Amygdala (tissue), 56 donors: ENCODE measurements at regions not wholly inside any gene's neighbourhood (a gene's known extent, or its start where the extent isn't known, plus 50 kb on each side); places are given as distances from the start of the nearest gene placed in this dataset.
A peak's percentile ranks its signal among the peaks of the same experiment; 100 is the strongest.

Experiments
- DNase-seq, 56 donors: peaks; one replicate each; lab custom pipeline; 2025; lab: John Stamatoyannopoulos, UW

DNA sequence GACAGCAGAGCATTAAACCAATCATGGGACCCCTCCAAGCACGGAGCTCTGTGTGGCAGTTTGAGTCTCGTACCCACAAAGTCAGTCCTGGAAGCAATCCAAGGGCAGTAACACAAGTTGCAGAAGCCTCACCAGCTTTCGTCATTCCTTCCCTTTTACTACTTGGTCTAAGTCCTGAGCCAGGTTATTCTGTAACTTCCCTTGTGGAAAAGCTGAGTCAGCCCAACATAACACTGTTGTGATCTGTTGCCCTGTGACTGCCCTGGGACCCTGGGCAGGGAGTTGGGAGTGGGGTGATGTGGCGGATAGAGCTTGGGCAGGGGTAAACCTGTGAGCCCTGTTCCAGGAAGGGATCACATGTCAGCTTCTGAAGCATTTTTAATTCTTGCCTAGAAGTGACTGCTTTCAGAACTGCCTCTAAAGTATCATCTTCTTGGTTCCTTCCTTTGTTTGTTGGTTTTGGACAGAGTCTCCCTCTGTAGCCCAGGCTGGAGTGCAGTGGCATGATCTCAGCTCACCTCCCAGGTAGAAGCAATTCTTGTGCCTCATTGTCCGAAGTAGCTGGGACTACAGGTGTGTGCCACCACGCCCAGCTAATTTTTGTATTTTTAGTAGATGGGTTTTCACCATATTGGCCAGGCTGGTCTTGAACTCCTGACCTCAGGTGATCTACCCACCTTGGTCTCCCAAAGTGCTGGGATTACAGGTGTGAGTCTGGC lies 183.7 kb upstream of the JAG1 start:
- DNase-seq = peak in 12 of 56 donors; percentile 1 to 27 (median 5)

DNA sequence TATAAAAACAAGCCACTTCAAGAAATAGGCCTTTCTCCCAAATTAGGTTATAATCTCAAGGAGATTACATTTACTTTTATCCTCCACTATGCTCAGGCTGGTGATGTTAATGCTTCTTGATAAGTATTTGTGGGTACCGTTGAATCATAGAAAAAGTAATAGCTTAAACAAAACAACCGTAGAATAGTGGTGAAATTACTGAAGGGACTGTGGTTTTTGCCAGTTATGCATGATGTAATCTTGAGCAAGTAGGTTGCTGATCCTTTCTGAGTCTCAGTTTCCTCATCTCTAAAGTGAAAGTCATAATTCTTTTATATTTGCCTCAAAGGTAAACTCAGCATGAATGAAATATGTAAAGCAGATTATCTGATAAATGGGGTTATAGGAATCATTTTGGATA lies 187.3 kb upstream of the JAG1 start:
- DNase-seq = no peak

DNA sequence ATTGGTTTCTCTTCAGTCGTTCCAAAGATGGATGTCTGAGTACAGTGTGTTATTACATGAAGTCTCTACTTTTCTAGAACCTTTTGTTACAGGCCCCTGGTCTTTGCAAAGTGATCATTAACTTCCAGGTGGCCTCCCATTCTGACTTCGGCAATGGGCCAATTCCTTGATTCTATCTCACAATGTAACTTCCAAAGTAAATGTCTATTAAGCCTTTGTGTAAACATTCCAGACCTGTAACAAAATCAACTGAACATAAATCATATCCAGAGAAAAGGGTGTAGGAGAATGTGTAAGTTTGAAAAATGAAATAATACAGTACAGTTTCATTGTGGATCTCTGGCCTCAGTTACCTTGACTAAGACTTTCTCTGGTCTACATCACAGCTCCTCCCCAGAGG lies 187.8 kb upstream of the JAG1 start:
- DNase-seq = no peak

DNA sequence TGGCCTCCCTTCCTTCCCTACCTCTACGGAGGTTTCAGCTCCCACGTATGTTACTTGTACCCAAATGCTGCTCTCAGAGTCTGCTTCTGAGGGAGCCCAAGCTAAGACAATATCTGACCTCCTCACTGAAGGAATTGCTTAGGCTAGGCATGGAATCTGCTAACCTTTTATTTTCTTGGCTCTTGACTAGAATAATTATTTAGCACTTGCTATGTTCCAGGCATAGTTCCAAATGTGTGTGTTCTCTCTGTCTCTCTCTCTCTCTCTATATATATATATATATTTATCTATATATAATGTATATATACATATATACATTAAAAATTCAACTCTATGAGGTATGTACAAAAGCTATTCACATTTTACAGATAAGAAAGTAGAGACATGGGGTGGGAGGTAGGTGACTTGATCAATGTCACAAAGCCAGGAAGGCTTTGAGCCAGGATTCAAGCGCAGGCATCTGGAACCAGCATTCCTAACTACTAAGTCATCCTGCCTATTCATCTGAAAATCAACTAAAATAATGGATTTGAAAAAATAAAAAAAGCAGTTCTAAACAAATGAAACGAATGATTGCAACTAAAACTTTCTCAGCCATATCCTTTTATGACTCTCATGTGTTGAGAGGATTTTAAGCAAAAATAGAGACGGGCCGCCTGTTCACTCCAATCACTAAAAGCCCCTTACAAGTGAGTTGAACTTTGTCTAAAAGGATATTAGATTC lies 189.7 kb upstream of the JAG1 start:
- no peak for DNase-seq

DNA sequence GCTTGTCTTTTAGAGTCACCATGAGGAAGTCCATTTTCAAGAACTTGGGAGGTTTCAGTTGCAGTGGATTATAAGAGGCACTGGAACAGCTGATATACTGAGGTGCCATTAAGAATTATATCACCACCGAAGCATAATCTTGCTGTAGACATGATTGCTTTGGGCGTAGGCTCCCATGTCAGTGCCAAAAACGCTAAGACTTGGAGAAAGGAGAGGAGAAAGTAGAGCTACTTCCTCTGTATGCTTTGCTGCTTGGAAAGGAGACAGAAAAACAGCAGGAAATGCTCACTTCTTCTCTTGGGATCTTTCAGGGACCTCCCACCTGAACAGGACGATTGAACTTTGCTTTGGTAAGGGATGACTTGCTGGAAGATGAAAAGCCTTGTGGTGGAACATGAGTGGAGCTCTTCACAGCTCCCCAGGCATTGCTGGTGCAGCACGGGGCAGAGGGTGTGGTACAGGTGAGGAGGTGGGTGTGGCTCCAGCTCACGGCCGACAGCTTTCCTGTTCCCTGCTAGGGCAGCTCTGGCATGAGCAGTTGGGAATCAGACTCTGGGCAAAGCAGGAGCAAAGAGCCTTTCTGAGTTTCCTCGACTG lies 190.4 kb upstream of the JAG1 start:
- no peak for DNase-seq

DNA sequence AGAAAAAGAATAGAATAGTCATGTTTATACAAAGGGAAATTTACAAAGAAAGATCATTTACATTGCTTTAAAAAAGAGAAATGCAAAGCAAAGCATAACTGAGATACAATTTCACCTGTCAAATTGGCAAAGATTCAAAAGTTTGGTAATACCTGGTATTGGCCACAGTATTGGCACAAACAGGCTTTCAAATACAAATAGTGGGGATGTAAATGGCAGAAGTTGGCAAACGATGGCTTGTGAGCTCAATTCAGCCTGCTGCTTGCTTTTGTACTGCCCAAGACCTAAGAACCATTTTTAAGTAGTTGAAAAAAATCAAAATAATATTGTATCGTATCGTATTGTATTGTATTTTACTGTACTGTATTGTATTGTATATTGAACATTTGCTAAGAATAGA lies 194.5 kb upstream of the JAG1 start:
- no peak for DNase-seq

DNA sequence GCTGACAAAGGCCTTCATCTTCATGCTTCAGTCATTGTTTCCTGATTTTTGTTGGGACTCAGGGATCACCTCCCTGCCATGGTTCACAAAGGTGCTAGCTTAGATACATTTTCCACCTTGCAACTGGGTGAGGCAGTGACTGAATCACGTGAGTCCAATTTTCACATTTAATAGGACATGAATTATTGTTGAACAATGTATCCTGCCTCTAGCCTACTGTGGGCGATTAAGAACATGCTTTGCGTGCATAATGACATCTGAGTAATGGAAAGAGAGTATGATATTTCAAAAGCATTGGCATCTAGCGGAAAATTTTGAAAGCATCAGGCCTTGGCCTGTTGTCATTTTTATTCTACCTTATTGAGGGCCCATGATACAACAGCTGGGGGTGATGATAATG lies 199.2 kb upstream of the JAG1 start:
- DNase-seq = no peak

DNA sequence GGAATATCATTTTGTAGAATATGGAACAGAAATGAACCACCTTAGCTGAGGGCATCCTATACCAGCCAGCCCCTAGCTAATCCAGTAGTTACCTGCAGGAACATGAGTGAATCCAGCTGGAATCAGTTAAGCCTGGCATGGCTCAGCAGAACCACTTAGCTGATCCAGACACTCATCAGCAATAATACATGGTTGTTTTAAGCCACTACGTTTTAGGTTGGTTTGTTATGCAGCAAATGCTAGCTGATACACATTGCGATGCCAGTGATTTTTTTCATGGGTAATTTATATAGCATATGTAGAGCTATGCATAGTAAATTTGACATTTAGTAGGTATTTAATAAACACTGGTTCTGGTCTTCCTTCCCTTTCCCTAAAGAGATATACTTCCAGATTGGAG lies 201.9 kb upstream of the JAG1 start:
- no peak for DNase-seq

DNA sequence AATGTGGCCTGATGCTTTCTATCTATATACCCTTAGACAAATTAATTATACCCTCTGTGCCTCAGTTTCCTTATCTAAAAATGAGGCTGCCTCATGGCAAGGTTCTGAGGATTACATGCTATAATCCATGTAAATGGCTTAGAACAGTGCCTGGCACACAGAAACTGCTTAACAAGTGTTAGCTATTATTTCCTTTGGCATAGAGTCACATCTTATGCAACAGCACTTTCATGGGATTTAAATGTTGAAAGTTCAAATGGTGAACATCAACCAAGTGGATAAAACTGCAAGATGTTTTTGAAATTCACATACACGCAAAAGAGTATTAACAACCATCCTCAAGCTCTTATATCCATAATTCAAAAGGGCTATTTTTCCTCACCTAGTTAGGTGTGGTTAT lies 202.8 kb upstream of the JAG1 start:
- DNase-seq = no peak

DNA sequence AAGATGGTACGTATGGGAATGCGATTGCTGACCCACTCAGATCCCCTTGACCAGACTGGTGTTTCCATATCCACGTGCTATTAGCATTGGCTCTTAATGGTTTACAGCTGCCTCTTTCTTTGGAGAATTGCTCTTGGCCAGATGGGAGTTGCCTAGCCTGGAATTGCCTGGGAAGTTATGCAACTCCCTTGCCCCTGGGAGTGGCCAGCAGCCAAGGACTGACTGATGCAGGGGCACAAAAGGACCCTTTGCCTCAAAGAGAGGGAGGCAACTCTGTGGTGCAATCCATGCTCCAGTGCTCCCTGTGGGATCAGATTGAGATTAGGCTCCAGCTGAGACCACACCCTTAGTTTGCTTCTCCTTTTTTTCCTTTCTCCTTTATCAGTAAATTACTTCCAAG lies 203.5 kb upstream of the JAG1 start:
- no peak for DNase-seq

DNA sequence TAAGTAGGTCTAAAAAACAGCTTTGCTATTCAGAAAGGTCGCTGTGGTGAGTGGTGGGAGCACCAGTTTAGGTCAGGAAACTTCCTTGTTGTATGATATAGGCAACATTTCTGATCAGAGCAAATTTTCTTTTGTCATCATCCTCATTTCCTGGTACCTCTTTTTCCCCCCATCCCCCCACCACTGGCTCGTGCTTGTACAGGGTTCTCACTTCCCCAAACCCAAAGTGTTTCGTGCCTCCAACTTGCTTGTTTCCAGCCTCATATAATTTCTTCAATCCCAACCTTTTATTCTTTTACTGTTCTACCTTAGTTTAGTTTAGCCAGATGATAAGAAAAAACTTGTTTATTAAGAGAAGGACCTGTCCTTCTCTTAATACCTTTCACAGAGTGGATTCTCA lies 209.4 kb upstream of the JAG1 start:
- no peak for DNase-seq

DNA sequence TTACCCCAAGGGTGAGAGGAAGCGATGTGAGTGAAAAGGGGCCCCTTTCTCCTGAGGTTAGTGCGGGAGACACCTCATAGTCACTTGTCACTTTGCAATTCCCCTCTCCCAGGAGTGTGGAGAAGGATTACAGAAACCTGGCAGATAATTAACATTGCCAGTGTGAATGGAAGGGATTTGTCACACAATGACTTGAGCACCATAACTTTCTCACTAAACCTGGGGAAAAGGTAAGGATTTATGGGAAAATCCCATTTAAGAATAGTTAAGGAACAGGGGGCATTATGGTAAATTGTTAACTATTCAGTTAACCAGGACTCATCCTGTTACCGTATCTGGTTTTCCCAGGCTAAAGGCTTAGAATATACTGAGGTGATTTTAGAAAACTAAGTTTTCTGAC lies 219.5 kb upstream of the JAG1 start:
- no peak for DNase-seq

DNA sequence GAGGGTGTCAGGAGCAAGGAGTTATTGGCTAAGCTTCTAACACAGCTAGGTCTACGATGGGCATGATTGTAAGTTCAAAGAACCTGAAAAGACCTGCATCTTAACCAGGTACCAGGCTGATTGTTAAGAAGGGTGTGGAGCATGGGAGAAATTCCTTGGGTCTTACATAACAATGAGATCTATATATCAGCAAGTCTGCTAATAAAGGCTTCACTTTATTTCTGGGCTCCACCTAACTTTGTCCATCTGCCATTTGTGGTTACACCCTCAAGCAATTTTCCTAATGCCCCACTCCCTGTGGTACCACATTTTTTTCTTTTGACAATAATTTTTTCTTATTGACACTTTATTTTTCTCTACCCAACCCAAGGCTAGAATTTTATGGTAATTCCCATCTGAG lies 223.5 kb upstream of the JAG1 start:
- no peak for DNase-seq

DNA sequence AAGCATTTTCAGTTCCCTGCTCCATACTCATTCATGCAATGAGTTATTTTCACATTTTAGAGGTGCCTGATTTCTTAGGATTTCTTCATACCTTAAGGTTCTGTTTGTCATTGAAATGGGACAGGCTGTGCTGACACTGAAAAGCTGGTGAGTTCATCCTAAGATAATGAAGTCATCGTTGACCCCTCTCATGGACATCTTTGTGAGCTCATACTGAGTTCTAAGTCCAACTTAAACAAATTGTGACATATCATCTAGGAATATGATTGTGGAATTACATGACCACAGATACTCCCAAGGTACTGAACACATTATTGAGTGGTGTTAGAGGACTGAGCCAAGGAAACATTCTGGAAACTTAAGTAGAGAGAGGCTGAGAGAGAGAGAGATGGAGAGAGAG lies 224.8 kb upstream of the JAG1 start:
- no peak for DNase-seq

DNA sequence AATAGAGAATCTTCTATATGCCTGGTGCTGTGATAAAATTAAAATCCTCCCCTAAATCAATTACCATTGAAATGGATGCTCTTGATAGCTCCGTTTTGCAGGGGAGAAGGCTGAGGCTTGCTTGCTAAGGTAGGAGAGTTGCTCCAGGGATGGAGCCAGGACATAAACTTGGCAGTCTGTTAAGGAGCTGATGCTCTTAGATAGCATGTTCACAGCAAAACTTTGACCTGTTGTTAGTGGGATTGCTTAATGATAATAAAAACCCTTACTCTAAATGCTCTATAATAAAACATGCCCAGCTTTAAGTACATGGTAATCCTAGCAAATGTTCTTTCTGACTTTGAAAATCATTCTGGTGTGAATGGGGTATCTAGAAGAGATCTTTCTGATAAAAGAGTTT lies 228.4 kb upstream of the JAG1 start:
- DNase-seq = no peak

DNA sequence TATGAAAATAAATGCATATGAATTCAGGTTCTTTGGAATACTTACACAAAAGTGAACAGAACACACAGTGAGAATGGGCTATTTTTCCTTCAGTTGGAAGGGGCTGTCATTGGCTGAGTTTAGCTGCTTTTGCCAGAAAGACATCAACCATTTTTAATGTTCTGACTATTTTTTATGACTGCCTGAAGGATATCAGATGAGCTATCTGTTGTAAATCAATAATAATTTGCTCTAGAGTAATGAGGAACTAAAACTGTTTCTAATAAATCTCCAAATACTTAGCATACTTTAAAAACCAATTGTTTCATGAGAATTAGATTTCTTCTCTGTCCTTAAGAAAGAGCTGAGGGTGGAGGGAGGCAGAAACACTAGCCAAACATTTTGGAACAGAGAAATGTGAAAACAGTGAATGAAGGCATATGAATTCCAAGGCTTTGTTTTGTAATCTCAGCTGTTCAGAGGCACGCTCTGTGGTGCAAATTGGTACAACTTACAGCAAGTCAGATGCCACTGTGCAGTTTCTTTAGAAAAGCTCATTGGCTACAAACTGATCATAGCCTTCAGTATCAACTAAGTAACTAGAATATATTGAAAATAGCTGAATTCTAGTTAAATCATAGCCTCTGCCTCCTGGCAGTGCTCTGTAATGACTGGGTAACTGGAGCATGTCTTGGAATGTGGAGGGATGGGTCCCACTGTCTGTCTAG lies 228.9 kb upstream of the JAG1 start:
- DNase-seq = no peak

DNA sequence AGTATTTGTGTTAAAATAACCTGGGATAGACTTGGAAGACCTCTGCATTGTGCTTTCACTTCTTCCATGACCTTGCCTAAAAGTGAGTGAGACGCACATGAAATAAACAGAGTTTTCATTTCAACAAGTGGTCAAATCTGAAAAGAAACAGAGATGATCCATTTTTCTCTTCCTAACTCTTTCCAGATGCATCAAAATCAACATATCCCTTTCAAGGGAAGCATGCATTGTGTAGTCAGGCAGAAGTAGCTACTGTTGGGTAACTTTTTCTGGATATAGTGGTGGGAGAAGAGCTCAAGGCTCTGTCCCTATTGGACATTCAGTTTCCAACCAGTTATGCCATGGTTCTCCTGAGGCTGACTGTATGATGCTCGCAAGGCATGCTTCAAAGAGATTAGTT lies 233.0 kb upstream of the JAG1 start:
- no peak for DNase-seq

DNA sequence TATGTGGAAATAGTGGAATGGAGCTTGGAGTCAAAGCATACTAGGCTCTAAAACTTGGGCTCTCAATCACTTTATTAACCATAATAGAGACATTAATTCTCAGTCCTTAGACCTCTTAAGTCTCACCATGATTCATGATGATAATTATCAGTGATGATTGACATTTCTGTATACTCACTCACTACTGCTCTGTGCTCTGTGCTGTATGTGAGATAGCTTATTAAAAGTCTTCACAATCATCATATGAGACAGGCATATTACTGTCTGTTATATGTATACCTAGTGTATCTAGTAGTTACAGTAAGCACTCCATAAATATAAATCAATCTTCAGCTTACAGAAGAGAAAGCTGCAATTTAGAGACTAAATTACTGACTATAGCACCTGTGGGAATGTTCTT lies 236.0 kb upstream of the JAG1 start:
- no peak for DNase-seq

DNA sequence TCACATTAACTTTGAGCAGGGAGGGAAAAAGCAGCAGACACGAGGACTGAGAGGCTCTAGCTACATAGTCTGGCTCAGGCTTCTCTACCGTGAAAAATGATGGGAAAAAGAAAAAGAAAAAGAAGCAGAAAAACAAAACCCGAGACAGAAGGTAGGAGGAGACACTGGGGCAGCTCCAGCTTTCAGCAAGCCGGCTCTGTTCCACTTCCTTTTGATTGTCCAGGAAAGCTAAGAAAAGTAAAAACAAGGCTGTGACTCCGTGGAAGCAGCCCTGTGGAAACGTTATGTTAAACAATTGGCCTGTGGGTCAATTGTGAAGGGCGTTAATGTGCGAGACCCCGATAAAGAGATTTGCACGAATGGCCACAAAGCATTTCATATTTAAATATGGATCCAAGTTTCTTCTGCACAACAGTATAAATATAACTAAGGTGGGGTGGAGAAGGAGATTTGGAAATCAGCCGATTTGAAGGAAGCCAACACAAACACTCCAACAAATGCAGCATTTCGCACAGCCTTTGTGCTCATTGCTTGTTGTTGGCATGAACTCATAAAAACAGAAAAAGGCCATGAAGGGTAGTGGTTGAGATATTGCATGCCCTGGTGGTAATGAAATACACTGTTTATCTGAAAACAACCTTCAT lies 236.9 kb upstream of the JAG1 start:
- DNase-seq = no peak

DNA sequence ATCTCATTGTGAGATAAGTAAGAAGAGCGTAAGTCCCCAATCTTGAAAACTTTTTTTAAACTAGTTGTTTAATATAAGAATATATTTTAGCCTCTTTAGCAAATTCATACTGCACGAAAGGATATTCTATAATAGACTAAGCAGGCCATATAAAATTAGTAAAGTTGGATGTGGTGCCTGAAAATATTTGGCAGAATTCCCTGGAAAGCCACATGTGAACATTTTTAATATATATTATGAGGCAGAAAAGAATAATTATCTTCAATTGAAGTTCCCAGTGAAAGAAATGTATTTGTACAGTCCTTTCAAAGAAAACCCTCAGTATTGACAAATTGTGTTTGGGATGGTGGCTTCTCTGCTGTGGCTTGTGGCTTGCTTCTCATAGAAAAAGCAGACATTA lies 237.5 kb upstream of the JAG1 start:
- no peak for DNase-seq

DNA sequence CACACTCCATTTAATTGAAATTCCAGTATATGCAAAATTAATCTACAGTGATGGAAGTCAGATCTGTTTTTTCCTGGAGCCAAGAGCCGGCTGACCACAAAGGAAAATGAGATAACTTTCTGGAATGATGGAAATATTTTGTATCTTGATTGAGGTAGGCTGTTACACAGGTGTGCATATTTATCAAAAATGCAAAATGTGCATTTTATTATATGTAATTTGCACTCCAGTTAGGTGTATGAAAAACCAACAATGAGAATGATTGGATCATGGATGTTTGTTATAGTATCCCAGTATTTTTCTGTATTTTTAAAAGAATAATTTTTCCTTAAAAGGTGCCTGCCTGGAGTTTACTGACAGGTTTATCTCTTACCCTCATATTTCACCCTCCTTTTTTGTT lies 242.0 kb upstream of the JAG1 start:
- DNase-seq = no peak
